Activated T-cell treated with anti-CD3 and anti-CD28 coated beads, Interleukin-2, amount 50 U/mL, for 4 hours (primary cell): ENCODE measurements at regions not wholly inside any gene's neighbourhood (a gene's known extent, or its start where the extent isn't known, plus 50 kb on each side); places are given as distances from the start of the nearest gene placed in this dataset.
"Not testable (repeated sequence)": the region's sequence is repeated elsewhere in the genome, so short reads cannot be mapped to it uniquely, and the experiment has no call there.

Experiments
- ATAC-seq, 2 donors: fragments of 200-7000 bp; cut with Tn5 transposase; one replicate each; pipeline ENCODE4 v1.10.0; 2021
- DNase-seq: peaks from one replicate; pipeline ENCODE4 v3.0.0-alpha.2; 2020
- H3K27me3 Mint-ChIP-seq: one replicate; pipeline ENCODE4 v1.8.0; 2021; ENCODE audit warnings: low read depth, mixed read lengths
- H3K36me3 Mint-ChIP-seq: one replicate; pipeline ENCODE4 v1.8.0; 2022; ENCODE audit warnings: mixed read lengths; ENCODE audit not compliant: insufficient read depth
- H3K4me1 Mint-ChIP-seq: one replicate; pipeline ENCODE4 v1.8.0; 2021; ENCODE audit warnings: low read depth, mixed read lengths
- H3K4me3 Mint-ChIP-seq: one replicate; pipeline ENCODE4 v1.8.0; 2021; ENCODE audit warnings: mild to moderate bottlenecking, moderate library complexity, mixed read lengths
- H3K9me3 Mint-ChIP-seq: one replicate; pipeline ENCODE4 v1.8.0; 2021; ENCODE audit warnings: mixed read lengths

GRCh38 chr20:40892642-40893041, 136.0 kb upstream of the TOP1 start:
- Mint-ChIP-seq H3K4me1 (no peaks in the 10 kb centered on the region), H3K9me3 (no peaks in the 10 kb centered on the region), H3K4me3 (no peak overlapping the region), H3K27me3 (peaks cover 5% of the 10 kb centered on the region), H3K36me3 (no peaks in the 10 kb centered on the region)
- DNase-seq: no peak
- ATAC-seq: no peak

DNA sequence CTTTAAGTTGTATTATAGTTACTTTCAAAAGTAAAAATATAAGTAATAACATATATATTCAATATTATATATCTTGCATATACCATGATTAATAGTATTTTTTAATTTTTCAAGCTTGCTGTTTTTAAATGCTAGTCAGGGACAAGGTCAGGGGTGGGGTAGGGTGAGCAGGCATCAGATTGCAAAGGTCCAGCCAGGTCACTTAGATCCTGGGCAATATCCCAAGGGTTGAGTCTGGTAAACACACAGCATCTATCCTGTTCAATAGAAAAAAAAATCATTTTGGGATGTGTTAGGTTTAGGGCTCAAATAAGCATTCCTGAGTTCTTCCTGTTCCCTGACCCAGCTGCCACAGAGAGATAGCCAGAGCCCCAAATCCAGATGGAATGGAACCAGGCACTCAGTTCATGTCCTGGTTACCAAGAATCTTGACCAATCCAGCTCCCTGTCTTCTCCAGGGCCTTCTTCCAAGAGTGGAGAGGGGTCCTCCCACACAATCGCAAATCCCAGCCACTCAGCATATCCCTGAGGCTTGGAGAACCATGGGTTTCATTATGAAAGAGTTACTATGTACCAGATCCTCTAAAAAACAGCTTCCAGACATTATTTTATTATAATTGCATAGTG, 134.9 kb upstream of the TOP1 start:
- H3K27me3 Mint-ChIP-seq: peaks cover 5% of the 10 kb centered on the region
- ATAC-seq: no peak
- H3K36me3 Mint-ChIP-seq: no peaks in the 10 kb centered on the region
- H3K9me3 Mint-ChIP-seq: no peaks in the 10 kb centered on the region
- no peak overlapping the region for H3K4me3 Mint-ChIP-seq
- DNase-seq: no peak
- H3K4me1 Mint-ChIP-seq: no peaks in the 10 kb centered on the region

DNA sequence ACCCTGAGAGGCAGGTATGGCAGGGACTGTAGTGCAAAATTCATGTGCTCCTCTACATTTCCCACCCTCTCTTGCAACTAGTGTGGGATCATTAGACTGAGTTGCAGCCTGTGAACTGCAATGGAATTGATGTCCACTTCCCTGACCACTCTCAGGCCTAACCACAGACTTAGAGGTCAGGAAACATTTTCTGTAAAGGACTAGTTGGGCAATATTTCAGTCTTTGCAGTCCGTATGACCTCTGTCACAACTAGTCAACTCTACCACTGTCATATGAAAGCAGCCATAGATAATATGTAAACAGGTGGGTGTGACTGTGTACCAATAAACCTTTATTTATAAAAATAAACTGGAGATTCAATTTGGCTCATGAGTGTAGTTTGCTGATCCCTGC, 134.4 kb upstream of the TOP1 start:
- no peak overlapping the region for H3K4me3 Mint-ChIP-seq
- no peaks in the 10 kb centered on the region for H3K4me1 Mint-ChIP-seq
- DNase-seq (no peak), ATAC-seq (no peak)
- peaks cover 5% of the 10 kb centered on the region for H3K27me3 Mint-ChIP-seq
- no peaks in the 10 kb centered on the region for H3K36me3 Mint-ChIP-seq
- no peaks in the 10 kb centered on the region for H3K9me3 Mint-ChIP-seq

DNA sequence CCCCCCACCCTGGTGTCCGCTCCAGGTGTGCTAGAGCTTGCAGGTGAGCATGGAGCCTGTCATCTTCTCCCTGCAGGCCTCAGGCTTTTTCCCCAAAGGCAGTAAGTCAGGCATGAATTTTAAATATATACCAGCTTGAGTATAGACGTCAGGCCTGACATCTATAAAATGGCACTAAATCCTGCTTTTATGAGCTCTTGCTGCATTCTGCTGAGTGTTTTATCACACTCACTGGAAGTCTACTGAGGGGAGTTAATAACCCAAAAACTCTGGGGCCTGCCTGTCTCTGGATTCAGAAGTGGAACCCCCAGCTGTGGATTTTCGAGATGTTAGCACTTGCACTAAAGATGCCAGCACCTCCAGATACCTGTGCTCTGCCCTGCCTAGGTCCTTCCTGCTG, 133.4 kb upstream of the TOP1 start:
- H3K27me3 Mint-ChIP-seq: peaks cover 5% of the 10 kb centered on the region
- no peak overlapping the region for H3K4me3 Mint-ChIP-seq
- no peak for ATAC-seq
- no peak for DNase-seq
- H3K36me3 Mint-ChIP-seq: no peaks in the 10 kb centered on the region
- H3K4me1 Mint-ChIP-seq: no peaks in the 10 kb centered on the region
- no peaks in the 10 kb centered on the region for H3K9me3 Mint-ChIP-seq

DNA sequence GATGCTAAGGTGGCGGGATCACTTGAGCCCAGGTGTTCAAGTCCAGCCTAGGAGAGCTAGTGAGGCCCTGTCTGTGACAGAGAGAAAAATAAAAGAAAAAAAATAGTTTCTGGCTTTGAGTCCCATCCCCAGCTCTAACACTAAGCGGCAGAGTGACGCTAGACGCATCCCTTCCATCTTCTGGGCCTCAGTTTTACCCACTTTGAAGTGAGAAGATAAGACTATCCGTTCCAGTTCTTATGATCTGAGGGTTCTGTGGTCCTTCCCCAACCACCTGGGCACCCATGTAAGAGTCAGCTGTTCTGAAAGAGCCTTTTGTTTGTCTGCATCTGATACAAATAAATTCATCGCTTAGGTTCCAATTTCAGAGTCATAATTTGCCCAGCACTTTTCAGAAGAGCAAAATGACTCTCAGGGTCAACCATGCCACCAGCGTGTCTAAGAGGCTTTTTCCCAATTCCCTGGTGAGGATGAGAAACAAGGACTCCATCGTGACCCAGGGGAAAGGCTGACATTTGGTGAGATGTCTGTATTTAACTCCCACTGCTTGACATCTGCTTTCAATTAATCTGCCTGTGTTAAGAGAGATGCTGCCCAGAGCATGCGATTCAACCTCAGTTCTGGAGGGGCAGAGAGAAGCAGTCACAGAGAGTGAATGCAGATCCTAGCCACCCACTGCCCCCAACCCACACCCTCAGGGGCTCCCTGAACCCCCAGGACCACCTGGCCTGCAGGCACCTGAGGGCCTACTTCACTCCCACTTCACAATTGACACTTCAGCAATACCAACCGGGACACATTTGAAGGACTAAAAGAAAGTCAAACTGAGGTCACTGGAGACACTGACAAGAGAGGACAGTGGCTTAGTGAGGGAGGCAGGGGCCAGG, 131.6 kb upstream of the TOP1 start:
- no peaks in the 10 kb centered on the region for H3K9me3 Mint-ChIP-seq
- no peak overlapping the region for H3K4me3 Mint-ChIP-seq
- ATAC-seq (no peak), DNase-seq (no peak)
- no peaks in the 10 kb centered on the region for H3K4me1 Mint-ChIP-seq
- no peaks in the 10 kb centered on the region for H3K36me3 Mint-ChIP-seq
- H3K27me3 Mint-ChIP-seq: peaks cover 5% of the 10 kb centered on the region

GRCh38 chr20:40899344-40899743, 129.3 kb upstream of the TOP1 start:
- Mint-ChIP-seq H3K4me1 (no peaks in the 10 kb centered on the region), H3K9me3 (no peaks in the 10 kb centered on the region), H3K27me3 (peaks cover 5% of the 10 kb centered on the region), H3K36me3 (no peaks in the 10 kb centered on the region), H3K4me3 (no peak overlapping the region)
- DNase-seq (no peak), ATAC-seq (no peak)

- Mint-ChIP-seq H3K36me3 (no peaks in the 10 kb centered on the region), H3K27me3 (peaks cover 5% of the 10 kb centered on the region), H3K4me3 (no peak overlapping the region), H3K4me1 (no peaks in the 10 kb centered on the region), H3K9me3 (no peaks in the 10 kb centered on the region)
- DNase-seq (no peak), ATAC-seq (no peak)
These were observed 127.9 kb upstream of the TOP1 start for GRCh38 chr20:40900666-40901215.

- Mint-ChIP-seq H3K4me3 (no peak overlapping the region), H3K9me3 (peaks cover 4% of the 10 kb centered on the region), H3K4me1 (no peaks in the 10 kb centered on the region), H3K36me3 (no peaks in the 10 kb centered on the region), H3K27me3 (peaks cover 2% of the 10 kb centered on the region)
- ATAC-seq (no peak), DNase-seq (no peak)
These were observed 126.0 kb upstream of the TOP1 start for GRCh38 chr20:40902661-40903060.

GRCh38 chr20:40908309-40908708, 120.3 kb upstream of the TOP1 start:
- H3K4me1 Mint-ChIP-seq: no peaks in the 10 kb centered on the region
- H3K9me3 Mint-ChIP-seq: peaks cover 4% of the 10 kb centered on the region
- no peak for ATAC-seq
- peaks cover 10% of the 10 kb centered on the region for H3K27me3 Mint-ChIP-seq
- no peak overlapping the region for H3K4me3 Mint-ChIP-seq
- no peaks in the 10 kb centered on the region for H3K36me3 Mint-ChIP-seq
- no peak for DNase-seq

DNA sequence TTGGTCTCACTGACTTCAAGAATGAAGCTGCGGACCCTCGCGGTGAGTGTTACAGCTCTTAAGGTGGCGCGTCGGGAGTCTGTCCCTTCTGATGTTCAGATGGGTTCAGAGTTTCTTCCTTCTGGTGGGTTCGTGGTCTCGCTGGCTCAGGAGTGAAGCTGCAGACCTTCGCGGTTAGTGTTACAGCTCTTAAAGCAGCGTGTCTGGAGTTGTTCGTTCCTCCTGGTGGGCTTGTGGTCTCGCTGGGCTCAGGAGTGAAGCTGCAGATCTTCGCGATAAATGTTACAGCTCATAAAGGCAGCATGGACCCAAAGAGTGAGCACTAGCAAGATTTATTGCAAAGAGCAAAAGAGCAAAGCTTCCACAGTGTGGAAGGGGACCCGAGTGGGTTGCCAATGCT, 119.1 kb upstream of the TOP1 start:
- ATAC-seq, H3K4me1 Mint-ChIP-seq, H3K4me3 Mint-ChIP-seq, H3K9me3 Mint-ChIP-seq, DNase-seq, H3K36me3 Mint-ChIP-seq: not testable (repeated sequence)
- H3K27me3 Mint-ChIP-seq: peaks cover 10% of the 10 kb centered on the region

GRCh38 chr20:40910436-40910835, 118.2 kb upstream of the TOP1 start:
- not testable (repeated sequence) for H3K4me3 Mint-ChIP-seq, H3K9me3 Mint-ChIP-seq, H3K36me3 Mint-ChIP-seq, H3K4me1 Mint-ChIP-seq, ATAC-seq, DNase-seq
- H3K27me3 Mint-ChIP-seq: peaks cover 10% of the 10 kb centered on the region

DNA sequence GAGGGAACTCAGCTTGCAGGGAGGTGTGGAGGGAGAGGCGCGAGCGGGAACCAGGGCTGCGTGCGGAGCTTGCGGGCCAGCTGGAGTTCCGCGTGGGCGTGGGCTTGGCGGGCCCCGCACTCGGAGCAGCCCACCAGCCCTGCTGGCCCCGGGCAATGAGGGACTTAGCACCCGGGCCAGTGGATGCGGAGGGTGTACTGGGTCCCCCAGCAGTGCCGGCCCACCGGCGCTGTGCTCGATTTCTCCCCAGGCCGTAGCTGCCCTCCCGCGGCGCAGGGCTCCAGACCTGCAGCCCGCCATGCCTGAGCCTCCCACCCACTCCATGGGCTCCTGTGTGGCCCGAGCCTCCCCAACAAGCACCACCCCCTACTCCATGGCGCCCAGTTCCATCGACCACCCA, 117.5 kb upstream of the TOP1 start:
- H3K9me3 Mint-ChIP-seq, ATAC-seq, H3K36me3 Mint-ChIP-seq, H3K4me3 Mint-ChIP-seq, H3K4me1 Mint-ChIP-seq, DNase-seq: not testable (repeated sequence)
- H3K27me3 Mint-ChIP-seq: peaks cover 10% of the 10 kb centered on the region

DNA sequence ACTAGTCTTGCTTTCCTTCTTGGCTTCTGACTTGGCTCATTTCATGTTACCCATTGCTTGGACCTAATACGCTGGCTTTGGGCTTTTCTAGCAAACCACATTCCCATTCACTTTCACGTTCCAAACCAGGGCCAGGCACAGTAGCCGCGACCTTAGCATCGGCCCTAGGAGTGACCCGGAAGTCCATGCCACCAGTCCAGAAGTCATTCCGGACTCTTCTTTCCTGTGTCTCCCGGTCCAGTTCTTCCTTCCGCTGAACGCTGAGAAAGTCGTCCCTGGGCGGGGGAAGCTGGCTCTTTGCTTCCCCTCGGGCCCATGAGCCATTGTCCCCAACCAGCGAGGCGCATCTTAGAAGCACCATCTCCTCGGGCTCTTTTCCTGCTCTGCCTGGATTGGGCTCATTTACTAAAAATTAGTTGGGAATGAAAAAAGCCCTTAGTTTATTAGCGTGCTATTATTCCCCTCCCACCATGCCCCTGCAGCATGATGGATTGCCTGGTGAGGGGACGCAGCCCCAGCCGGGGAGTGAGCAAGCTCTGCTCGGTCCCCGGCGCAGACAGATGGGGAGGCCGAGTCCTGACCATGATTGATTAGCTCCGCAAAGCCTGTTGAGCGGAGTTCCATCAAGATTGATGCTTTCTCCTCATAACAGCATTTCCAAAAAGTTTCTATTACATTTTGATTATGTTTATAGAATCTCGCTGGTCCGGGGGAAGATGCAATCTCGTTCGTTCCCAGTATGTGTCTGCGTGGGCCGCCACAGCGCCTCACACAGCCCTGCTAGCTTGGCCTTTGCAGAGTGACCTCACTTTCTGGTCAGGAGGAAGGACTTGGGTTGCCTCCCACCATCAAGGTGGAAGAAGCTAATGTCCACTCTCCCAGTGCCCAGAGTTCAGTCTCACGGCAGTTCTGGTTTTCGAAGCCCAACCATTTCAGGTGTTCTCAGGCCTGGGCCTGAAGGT, 115.1 kb upstream of the TOP1 start:
- DNase-seq (no peak), ATAC-seq (no peak)
- no peaks in the 10 kb centered on the region for H3K36me3 Mint-ChIP-seq
- H3K27me3 Mint-ChIP-seq: peaks cover 4% of the 10 kb centered on the region
- H3K4me3 Mint-ChIP-seq: no peak overlapping the region
- no peaks in the 10 kb centered on the region for H3K4me1 Mint-ChIP-seq
- H3K9me3 Mint-ChIP-seq: peaks cover 4% of the 10 kb centered on the region

DNA sequence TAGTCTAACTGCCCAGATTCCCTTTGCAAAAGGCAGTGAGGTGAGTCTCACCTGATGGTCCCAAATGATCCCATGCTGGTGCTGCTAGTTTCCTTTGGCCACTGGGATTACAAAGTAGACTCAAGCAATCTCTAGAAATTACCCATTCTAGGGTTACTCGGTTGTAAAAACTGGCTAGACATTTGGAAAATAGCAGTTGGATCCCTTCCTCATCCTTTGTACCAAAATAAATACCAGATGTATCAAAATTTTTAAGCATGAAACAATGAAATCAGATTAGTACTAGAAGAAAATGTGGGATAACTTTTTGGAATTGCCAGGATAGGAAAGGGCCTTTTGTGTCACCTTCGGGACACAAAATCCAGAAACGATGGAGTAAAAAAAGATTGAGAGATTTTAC, 112.9 kb upstream of the TOP1 start:
- no peaks in the 10 kb centered on the region for H3K36me3 Mint-ChIP-seq
- ATAC-seq (no peak), DNase-seq (no peak)
- H3K9me3 Mint-ChIP-seq: peaks cover 4% of the 10 kb centered on the region
- no peak overlapping the region for H3K4me3 Mint-ChIP-seq
- H3K4me1 Mint-ChIP-seq: no peaks in the 10 kb centered on the region
- peaks cover 4% of the 10 kb centered on the region for H3K27me3 Mint-ChIP-seq
